Gastroesophageal sphincter (tissue), 3 donors: ENCODE measurements at regions not wholly inside any gene's neighbourhood (a gene's known extent, or its start where the extent isn't known, plus 50 kb on each side); places are given as distances from the start of the nearest gene placed in this dataset.

Experiments used
- POLR2AphosphoS5 ChIP-seq: sonication (generic); formaldehyde crosslinking; IDR thresholded peaks from one replicate; pipeline ENCODE4 v1.6.1; 2017; ENCODE audit warnings: antibody characterized with exemption
- TF ChIP-seq, protein P1 (sequence below), 4 experiments: fragments of 200-600 bp in 2 of 4; fragments of 450-650 bp in 2 of 4; sonication (generic) in 1 of 4; IDR thresholded peaks; one replicate each; pipeline ENCODE4 v1.5.1; 2017 to 2019; ENCODE audit warnings: antibody characterized with exemption in 4 of 4, mild to moderate bottlenecking in 2 of 4, moderate library complexity in 2 of 4

DNA sequence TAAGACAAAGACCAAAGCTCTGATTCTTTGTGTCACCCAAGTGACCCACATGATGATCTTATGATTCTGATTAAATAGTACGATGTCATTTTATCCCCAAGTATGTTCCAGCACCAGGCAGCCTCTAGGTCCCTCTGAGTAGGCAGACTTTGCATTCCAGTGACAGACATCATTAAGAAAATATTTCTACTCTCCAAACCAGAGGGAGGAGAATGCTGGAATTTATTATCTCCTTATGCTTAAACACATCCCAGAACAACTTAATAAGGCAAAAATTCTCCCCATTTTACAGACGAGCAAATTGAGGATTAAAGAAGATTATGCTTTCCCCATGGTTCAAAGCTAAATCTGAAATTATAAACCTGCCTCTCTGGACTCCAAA lies 192.8 kb upstream of the CDH11 start:
- no peak for TF ChIP-seq POLR2AphosphoS5
- TF ChIP-seq, protein P1, sequence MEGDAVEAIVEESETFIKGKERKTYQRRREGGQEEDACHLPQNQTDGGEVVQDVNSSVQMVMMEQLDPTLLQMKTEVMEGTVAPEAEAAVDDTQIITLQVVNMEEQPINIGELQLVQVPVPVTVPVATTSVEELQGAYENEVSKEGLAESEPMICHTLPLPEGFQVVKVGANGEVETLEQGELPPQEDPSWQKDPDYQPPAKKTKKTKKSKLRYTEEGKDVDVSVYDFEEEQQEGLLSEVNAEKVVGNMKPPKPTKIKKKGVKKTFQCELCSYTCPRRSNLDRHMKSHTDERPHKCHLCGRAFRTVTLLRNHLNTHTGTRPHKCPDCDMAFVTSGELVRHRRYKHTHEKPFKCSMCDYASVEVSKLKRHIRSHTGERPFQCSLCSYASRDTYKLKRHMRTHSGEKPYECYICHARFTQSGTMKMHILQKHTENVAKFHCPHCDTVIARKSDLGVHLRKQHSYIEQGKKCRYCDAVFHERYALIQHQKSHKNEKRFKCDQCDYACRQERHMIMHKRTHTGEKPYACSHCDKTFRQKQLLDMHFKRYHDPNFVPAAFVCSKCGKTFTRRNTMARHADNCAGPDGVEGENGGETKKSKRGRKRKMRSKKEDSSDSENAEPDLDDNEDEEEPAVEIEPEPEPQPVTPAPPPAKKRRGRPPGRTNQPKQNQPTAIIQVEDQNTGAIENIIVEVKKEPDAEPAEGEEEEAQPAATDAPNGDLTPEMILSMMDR (IDR thresholded peaks at IDR 0.05), result no peak
